ENCODE measurements at regions not wholly inside any gene's neighbourhood (a gene's known extent, or its start where the extent isn't known, plus 50 kb on each side); places are given as distances from the start of the nearest gene placed in this dataset.
"Not testable (repeated sequence)": the region's sequence is repeated elsewhere in the genome, so short reads cannot be mapped to it uniquely, and the experiment has no call there.

GRCh38 chr21:7853426-7853825 is 2668.0 kb upstream of the TPTE start:
- H3K36me3 ChIP-seq (ENCODE audit: control insufficient read depth in 2 of 3, insufficient read depth in 3 of 3, low read length in 3 of 3); H3K9me3 ChIP-seq (ENCODE audit: control insufficient read depth in 2 of 3, insufficient read depth in 1 of 3, low read length in 3 of 3); FAIRE-seq; intact Hi-C loops (cut with DNase I); H3K4me3 ChIP-seq (ENCODE audit: low read length in 3 of 3); H3K27ac ChIP-seq (ENCODE audit: low read depth in 2 of 2, low read length in 2 of 2); H3K27me3 ChIP-seq (ENCODE audit: control insufficient read depth, insufficient read depth, low read length); DNase-seq; H3K4me1 ChIP-seq (ENCODE audit: control insufficient read depth in 2 of 3, insufficient read depth in 2 of 3, low read depth in 1 of 3, low read length in 3 of 3); H3K9ac ChIP-seq (ENCODE audit: low read length in 3 of 3): not testable (repeated sequence)

DNA sequence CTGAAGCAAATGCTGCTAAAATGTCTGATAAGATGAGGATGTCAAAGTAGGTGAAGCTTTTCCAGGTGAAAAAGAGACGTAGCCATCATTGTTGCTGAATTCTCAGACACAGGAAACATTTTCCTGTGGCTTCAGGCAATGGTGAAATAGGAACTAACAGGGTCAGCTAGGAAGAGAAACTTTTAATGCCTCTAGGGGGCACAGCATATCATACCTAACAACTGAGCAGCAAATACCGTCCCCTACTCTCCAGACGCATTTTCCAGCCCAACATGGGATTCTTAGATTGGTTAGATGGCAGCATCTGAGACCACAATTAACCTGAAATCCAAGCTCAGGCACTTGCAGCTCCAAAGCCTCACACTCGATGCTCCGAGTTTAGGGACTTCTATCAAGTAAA is 2667.5 kb upstream of the TPTE start:
- FAIRE-seq; H3K9ac ChIP-seq (ENCODE audit: low read length in 3 of 3); intact Hi-C loops (cut with DNase I); H3K4me3 ChIP-seq (ENCODE audit: low read length in 3 of 3); H3K27me3 ChIP-seq (ENCODE audit: control insufficient read depth, insufficient read depth, low read length); H3K4me1 ChIP-seq (ENCODE audit: control insufficient read depth in 2 of 3, insufficient read depth in 2 of 3, low read depth in 1 of 3, low read length in 3 of 3); H3K27ac ChIP-seq (ENCODE audit: low read depth in 2 of 2, low read length in 2 of 2); H3K9me3 ChIP-seq (ENCODE audit: control insufficient read depth in 2 of 3, insufficient read depth in 1 of 3, low read length in 3 of 3); H3K36me3 ChIP-seq (ENCODE audit: control insufficient read depth in 2 of 3, insufficient read depth in 3 of 3, low read length in 3 of 3); DNase-seq: not testable (repeated sequence)

Data from kidney (tissue), 10 donors.